Left ventricle myocardium inferior (tissue), 1 donor: ENCODE measurements at regions not wholly inside any gene's neighbourhood (a gene's known extent, or its start where the extent isn't known, plus 50 kb on each side); places are given as distances from the start of the nearest gene placed in this dataset.

ENCODE experiments used
- DNase-seq: peaks from one replicate; pipeline ENCODE4 v3.0.0-alpha.2; 2020
- H3K27ac ChIP-seq: fragments of 200-600 bp; replicated peaks from 2 replicates; pipeline ENCODE4 v1.8.0; 2021
- H3K27me3 ChIP-seq: fragments of 200-600 bp; 2 replicates; pipeline ENCODE4 v1.8.0; 2021; ENCODE audit warnings: low read depth
- H3K36me3 ChIP-seq: fragments of 200-600 bp; 2 replicates; pipeline ENCODE4 v1.8.0; 2021
- H3K4me1 ChIP-seq: fragments of 200-600 bp; 2 replicates; pipeline ENCODE4 v1.8.0; 2021
- H3K4me3 ChIP-seq: fragments of 200-600 bp; 2 replicates; pipeline ENCODE4 v1.8.0; 2021; ENCODE audit warnings: mild to moderate bottlenecking, moderate library complexity
- H3K9me3 ChIP-seq: fragments of 200-600 bp; replicated peaks from 2 replicates; pipeline ENCODE4 v1.8.0; 2021
- intact Hi-C: fragments of 100-400 bp; cut with micrococcal nuclease; formaldehyde crosslinking; loops from one replicate; pipeline ENCODE4 v1.11.0; 2022
- TF ChIP-seq, protein P1 (sequence below): fragments of 200-600 bp; IDR thresholded peaks from 2 replicates; pipeline ENCODE4 v1.8.0; 2021; ENCODE audit warnings: antibody characterized with exemption, mild to moderate bottlenecking, borderline replicate concordance
- donor health status: DM: no; HTN: yes; CAD: no; lungs with severe emphysema.

- Histone ChIP-seq H3K27me3 (no peaks in the 10 kb centered on the region), H3K4me3 (no peak overlapping the region), H3K4me1 (peaks cover 2% of the 10 kb centered on the region), H3K9me3 (no peaks in the 10 kb centered on the region), H3K27ac (no peak overlapping the region), H3K36me3 (no peaks in the 10 kb centered on the region)
- intact Hi-C loops = no loop called here
- DNase-seq = no peak
- TF ChIP-seq, protein P1, sequence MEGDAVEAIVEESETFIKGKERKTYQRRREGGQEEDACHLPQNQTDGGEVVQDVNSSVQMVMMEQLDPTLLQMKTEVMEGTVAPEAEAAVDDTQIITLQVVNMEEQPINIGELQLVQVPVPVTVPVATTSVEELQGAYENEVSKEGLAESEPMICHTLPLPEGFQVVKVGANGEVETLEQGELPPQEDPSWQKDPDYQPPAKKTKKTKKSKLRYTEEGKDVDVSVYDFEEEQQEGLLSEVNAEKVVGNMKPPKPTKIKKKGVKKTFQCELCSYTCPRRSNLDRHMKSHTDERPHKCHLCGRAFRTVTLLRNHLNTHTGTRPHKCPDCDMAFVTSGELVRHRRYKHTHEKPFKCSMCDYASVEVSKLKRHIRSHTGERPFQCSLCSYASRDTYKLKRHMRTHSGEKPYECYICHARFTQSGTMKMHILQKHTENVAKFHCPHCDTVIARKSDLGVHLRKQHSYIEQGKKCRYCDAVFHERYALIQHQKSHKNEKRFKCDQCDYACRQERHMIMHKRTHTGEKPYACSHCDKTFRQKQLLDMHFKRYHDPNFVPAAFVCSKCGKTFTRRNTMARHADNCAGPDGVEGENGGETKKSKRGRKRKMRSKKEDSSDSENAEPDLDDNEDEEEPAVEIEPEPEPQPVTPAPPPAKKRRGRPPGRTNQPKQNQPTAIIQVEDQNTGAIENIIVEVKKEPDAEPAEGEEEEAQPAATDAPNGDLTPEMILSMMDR = no peak
These were observed 233.4 kb downstream of the ZPLD1 start for GRCh38 chr3:102668247-102668646.

- TF ChIP-seq, protein P1 = no peak
- Histone ChIP-seq H3K9me3 (no peaks in the 10 kb centered on the region), H3K4me3 (no peak overlapping the region), H3K36me3 (no peaks in the 10 kb centered on the region), H3K4me1 (peaks cover 15% of the 10 kb centered on the region), H3K27ac (no peak overlapping the region), H3K27me3 (no peaks in the 10 kb centered on the region)
- no peak for DNase-seq
- intact Hi-C loops = no loop called here
These were observed 236.2 kb downstream of the ZPLD1 start for GRCh38 chr3:102670986-102671385.

DNA sequence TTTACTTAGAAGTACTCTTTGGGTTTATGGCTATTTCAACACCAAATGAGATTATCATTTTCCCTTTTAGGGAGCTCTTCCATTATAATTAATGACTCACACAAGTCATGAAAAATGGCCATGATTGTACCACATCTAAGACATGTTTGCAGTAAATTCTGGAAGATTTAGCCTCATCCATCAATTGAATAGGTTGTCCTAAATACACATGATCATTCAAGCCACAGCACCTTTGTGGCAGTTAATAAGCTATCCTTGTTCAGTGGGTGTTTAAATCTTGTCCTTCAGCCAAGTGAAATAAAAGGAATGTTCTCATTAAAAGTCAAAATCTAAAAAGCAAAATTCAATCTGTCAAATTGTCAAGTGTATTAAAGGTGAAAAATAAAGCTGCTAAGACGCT, 237.5 kb downstream of the ZPLD1 start:
- Histone ChIP-seq H3K4me1 (peaks cover 15% of the 10 kb centered on the region), H3K27me3 (no peaks in the 10 kb centered on the region), H3K27ac (no peak overlapping the region), H3K36me3 (no peaks in the 10 kb centered on the region), H3K9me3 (no peaks in the 10 kb centered on the region), H3K4me3 (no peak overlapping the region)
- DNase-seq = no peak
- intact Hi-C loops = no loop called here
- TF ChIP-seq, protein P1 = no peak

DNA sequence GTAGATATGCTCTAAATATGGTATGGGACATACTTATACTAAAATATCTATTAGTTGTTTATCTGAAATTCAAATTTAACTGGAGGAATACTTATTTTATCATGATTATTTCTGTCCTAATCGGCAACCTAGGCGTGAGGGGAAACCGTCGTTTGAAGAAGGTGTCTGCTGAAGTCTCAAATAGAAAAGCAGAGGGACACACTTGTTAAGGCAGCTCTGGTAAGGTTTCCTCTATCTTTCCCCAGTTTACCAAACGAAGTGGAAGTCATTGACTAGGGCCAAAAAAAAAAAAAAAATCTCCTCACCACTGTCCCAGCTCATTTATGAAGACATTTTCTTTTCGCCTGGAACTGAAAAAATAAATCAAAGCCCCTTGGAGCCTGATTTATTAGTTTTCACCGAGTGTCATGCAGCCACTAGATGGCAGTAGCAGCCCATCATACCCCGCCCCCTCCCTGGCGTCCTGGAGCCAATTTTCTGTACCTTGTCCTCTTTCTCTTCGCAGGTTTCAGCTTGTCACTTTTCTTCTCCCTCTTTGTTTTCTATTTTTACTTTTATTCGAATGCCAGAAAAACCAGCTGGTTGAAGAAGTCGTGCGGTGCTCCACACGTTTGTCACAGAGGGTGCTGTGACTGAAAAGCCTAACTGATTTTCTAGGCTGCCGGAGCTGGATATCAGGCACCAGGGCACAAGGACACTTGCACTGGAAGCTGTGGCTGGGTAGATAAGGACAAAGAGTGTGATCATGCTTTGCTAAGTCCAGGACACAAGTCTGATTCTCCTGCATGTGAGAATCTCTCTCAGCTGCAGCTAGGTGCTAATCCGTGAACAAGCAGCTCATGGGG, 238.7 kb downstream of the ZPLD1 start:
- H3K36me3 ChIP-seq = no peaks in the 10 kb centered on the region
- H3K4me3 ChIP-seq = peak overlapping the region; percentile 25
- no peaks in the 10 kb centered on the region for H3K9me3 ChIP-seq
- H3K27ac ChIP-seq = peak overlapping the region; percentile 72
- peaks cover 15% of the 10 kb centered on the region for H3K4me1 ChIP-seq
- peak; percentile 53 for DNase-seq
- H3K27me3 ChIP-seq = no peaks in the 10 kb centered on the region
- TF ChIP-seq, protein P1 = peak; percentile 79
- intact Hi-C loops = no loop called here

DNA sequence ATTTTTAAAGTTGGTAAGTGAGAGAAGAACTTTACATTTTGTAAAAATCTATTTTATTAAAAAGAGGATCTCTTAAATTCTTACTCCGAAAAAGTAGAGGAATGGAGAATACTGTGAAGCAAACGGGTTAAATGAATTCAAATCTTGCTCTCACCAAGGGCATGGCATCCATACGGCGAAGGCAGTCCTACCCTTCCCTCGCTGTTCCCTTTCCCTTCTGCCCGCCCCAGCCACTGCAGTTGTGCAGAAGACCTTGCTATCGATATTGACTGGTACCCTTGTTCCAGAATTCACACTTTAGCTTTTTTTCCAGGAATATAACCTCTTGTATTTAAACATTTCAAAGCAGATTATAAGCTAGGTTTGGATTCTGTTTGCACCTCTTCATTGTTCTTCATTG, 239.5 kb downstream of the ZPLD1 start:
- no peak for DNase-seq
- intact Hi-C loops = no loop called here
- peaks cover 15% of the 10 kb centered on the region for H3K4me1 ChIP-seq
- no peaks in the 10 kb centered on the region for H3K27me3 ChIP-seq
- no peaks in the 10 kb centered on the region for H3K9me3 ChIP-seq
- H3K27ac ChIP-seq = peak overlapping the region; percentile 72
- H3K4me3 ChIP-seq = peak overlapping the region; percentile 25
- H3K36me3 ChIP-seq = no peaks in the 10 kb centered on the region
- TF ChIP-seq, protein P1 = no peak
